ENCODE measurements at regions not wholly inside any gene's neighbourhood (a gene's known extent, or its start where the extent isn't known, plus 50 kb on each side); places are given as distances from the start of the nearest gene placed in this dataset.

DNA sequence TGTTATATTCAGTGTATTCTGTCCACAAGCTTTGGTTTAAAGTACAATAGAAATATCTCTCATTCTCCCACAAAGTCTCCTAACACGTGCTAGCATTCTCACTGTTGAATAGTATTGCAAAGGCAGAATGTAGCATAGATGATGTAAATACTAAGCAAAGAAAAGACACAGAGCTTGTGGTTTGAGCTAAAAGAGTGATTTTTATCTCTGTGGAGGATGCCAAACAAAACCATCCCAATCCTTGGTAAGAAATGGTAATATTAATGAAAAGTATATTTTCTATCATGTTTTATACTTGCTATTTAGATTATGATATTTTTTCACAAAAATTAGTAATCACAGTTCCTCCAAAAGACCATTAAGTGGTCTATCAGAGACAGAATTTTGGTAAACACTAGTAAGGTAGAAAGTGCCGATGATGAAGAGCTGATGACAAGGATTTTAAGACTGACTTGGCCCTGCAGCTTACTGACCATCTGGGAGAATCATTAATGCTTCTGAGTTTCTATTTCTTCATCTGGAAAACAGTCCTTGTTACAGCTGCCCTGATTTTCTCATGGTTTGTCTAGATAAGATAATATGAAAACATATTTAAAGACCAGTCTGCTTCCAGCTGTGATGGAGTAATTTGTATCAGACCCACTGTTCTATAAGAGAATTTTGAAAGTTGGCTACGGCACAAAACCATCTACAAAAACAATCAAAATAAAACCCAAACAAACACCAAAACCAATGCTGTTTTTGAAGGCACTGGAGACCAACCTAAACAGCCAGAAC lies 510.2 kb downstream of the SPATA31D1 start:
- TF ChIP-seq POLR2AphosphoS5 (IDR thresholded peaks at IDR 0.05) = no peak
- TF ChIP-seq, protein P1, sequence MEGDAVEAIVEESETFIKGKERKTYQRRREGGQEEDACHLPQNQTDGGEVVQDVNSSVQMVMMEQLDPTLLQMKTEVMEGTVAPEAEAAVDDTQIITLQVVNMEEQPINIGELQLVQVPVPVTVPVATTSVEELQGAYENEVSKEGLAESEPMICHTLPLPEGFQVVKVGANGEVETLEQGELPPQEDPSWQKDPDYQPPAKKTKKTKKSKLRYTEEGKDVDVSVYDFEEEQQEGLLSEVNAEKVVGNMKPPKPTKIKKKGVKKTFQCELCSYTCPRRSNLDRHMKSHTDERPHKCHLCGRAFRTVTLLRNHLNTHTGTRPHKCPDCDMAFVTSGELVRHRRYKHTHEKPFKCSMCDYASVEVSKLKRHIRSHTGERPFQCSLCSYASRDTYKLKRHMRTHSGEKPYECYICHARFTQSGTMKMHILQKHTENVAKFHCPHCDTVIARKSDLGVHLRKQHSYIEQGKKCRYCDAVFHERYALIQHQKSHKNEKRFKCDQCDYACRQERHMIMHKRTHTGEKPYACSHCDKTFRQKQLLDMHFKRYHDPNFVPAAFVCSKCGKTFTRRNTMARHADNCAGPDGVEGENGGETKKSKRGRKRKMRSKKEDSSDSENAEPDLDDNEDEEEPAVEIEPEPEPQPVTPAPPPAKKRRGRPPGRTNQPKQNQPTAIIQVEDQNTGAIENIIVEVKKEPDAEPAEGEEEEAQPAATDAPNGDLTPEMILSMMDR (IDR thresholded peaks at IDR 0.05) = no peak
- TF ChIP-seq POLR2A (IDR thresholded peaks at IDR 0.05) = no peak
- TF ChIP-seq EP300 (IDR thresholded peaks at IDR 0.05) = no peak
- 86% methylated on average over 3 of the region's 3 CpGs for WGBS
- DNase-seq (ENCODE audit: low spot score in 2 of 2) = no peak

DNA sequence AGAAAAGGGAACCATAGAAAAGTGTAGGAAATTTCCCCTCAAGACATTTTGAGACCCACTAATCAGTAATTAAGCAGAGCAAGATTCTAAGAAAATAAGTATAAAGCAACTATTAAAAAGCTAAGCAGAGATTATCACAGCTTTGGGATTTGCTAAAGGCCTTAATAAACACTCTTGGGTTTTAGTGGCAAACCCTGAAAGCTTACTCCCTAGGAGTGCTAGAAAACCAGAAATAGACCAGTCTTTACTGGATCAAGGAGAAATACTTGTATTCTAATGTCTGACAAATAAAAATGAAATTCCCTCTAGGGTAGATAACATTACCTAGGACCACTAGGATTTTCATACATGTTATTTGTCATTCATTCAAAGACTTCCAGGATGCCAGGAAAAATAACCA lies 510.8 kb downstream of the SPATA31D1 start:
- DNase-seq (ENCODE audit: low spot score in 2 of 2) = no peak
- Histone ChIP-seq H3K27me3 (no peaks in the 10 kb centered on the region), H3K36me3 (no peaks in the 10 kb centered on the region), H3K4me3 (no peak overlapping the region), H3K27ac (no peak overlapping the region), H3K4me1 (no peaks in the 10 kb centered on the region), H3K9me3 (no peaks in the 10 kb centered on the region)
- no peak for TF ChIP-seq EP300 (IDR thresholded peaks at IDR 0.05)
- no peak for TF ChIP-seq POLR2A (IDR thresholded peaks at IDR 0.05)
- TF ChIP-seq, protein P1 (IDR thresholded peaks at IDR 0.05) = no peak
- no peak for TF ChIP-seq POLR2AphosphoS5 (IDR thresholded peaks at IDR 0.05)

More for the DNA sequence above, 510.2 kb downstream of the SPATA31D1 start:
- Histone ChIP-seq H3K4me3 (no peak overlapping the region), H3K9me3 (no peaks in the 10 kb centered on the region), H3K4me1 (no peaks in the 10 kb centered on the region), H3K27me3 (no peaks in the 10 kb centered on the region), H3K27ac (no peak overlapping the region), H3K36me3 (no peaks in the 10 kb centered on the region)

DNA sequence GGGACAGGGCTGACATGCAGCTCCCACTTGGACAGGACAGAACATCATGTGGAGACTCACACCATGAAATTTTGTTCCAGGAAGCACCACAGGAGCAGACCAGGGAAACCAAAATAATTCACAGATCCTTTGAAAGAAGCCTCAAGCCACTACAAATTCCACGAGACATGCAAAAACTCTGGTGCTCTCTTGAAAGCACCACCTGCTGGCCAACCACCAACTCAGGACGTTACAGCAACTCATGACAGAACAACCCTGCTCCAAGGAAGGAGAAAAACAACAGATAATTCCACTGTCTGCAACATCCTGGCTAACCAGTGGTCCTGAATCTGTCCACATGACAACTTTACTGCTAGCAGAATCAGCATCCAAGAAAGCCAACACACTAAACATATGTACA lies 516.0 kb downstream of the SPATA31D1 start:
- TF ChIP-seq POLR2A (IDR thresholded peaks at IDR 0.05) = no peak
- TF ChIP-seq POLR2AphosphoS5 (IDR thresholded peaks at IDR 0.05) = no peak
- TF ChIP-seq, protein P1 (IDR thresholded peaks at IDR 0.05) = no peak
- 71% methylated on average over 2 of the region's 2 CpGs for WGBS
- Histone ChIP-seq H3K9me3 (peaks cover 5% of the 10 kb centered on the region), H3K36me3 (no peaks in the 10 kb centered on the region), H3K27ac (no peak overlapping the region), H3K4me1 (no peaks in the 10 kb centered on the region), H3K4me3 (no peak overlapping the region), H3K27me3 (no peaks in the 10 kb centered on the region)
- DNase-seq (ENCODE audit: low spot score in 2 of 2) = no peak

DNA sequence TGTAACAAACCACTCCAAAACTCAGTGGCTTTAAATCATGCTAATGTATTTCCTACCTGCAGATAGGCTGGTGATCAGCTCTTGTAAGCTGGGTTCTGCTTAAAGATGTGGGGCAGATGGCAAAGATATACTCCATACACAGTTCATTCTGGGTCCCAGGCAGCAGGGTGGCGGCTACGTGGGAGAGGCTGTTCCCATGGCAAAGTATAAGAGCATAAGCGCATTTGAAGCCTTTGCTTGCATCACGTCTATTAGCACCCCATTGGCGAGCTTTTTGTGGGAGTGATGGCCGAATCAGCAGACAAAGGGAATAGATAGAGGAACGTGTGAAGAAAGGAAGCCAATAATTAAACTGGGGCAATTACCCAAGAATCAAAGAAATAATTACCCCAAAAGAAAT lies 523.1 kb downstream of the SPATA31D1 start:
- H3K9me3 ChIP-seq = no peaks in the 10 kb centered on the region
- H3K27ac ChIP-seq = no peak overlapping the region
- H3K4me3 ChIP-seq = no peak overlapping the region
- TF ChIP-seq POLR2A (IDR thresholded peaks at IDR 0.05) = no peak
- TF ChIP-seq EP300 (IDR thresholded peaks at IDR 0.05) = no peak
- TF ChIP-seq, protein P1 (IDR thresholded peaks at IDR 0.05) = no peak
- no peak for TF ChIP-seq POLR2AphosphoS5 (IDR thresholded peaks at IDR 0.05)
- DNase-seq (ENCODE audit: low spot score in 2 of 2) = no peak
- no peaks in the 10 kb centered on the region for H3K36me3 ChIP-seq
- WGBS = 96% methylated on average over 7 of the region's 7 CpGs
- H3K4me1 ChIP-seq = peaks cover 18% of the 10 kb centered on the region
- no peaks in the 10 kb centered on the region for H3K27me3 ChIP-seq

DNA sequence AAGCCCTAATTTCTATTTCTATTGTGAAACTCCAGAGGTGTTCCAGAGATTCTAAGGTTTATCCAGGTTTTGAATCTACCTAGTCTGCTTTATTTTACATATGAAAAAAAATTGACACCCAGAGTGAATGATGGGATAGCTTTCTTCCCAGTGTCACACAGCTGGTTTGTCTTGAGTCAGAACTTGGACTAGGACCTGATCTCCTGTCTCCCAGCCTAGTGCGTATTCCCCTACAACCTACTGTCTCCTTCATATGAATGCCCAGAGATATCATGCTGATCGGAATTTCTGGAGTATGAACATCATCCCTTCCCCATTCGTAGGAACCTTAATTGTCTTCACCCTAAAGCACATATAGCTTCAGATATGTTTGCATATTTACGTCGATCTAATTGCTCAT lies 524.2 kb downstream of the SPATA31D1 start:
- H3K27me3 ChIP-seq = no peaks in the 10 kb centered on the region
- H3K27ac ChIP-seq = no peak overlapping the region
- H3K9me3 ChIP-seq = no peaks in the 10 kb centered on the region
- H3K4me1 ChIP-seq = peaks cover 18% of the 10 kb centered on the region
- WGBS = 62% methylated on average over 5 of the region's 5 CpGs
- H3K36me3 ChIP-seq = no peaks in the 10 kb centered on the region
- no peak overlapping the region for H3K4me3 ChIP-seq
- TF ChIP-seq POLR2A (IDR thresholded peaks at IDR 0.05) (no peak), POLR2AphosphoS5 (IDR thresholded peaks at IDR 0.05) (no peak), EP300 (IDR thresholded peaks at IDR 0.05) (no peak)
- TF ChIP-seq, protein P1 (IDR thresholded peaks at IDR 0.05) = no peak
- DNase-seq (ENCODE audit: low spot score in 2 of 2) = no peak

All from suprapubic skin (tissue), 4 donors.